Transverse colon (tissue), 4 donors: ENCODE measurements at regions not wholly inside any gene's neighbourhood (a gene's known extent, or its start where the extent isn't known, plus 50 kb on each side); places are given as distances from the start of the nearest gene placed in this dataset.

Experiments used
- CTCF ChIP-seq, 5 experiments: fragments of 200-600 bp in 3 of 5; fragments of 450-650 bp in 2 of 5; sonication (generic) in 3 of 5; IDR thresholded peaks; 1 replicate in 2 of 5; 2 replicates in 3 of 5; pipeline ENCODE4 v1.5.1; 2016 to 2017; ENCODE audit warnings: antibody characterized with exemption in 5 of 5, inconsistent platforms in 3 of 5, mild to moderate bottlenecking in 2 of 5, moderate library complexity in 1 of 5
- EP300 ChIP-seq: sonication (generic); formaldehyde crosslinking; IDR thresholded peaks from one replicate; pipeline ENCODE4 v1.6.1; 2017; ENCODE audit warnings: antibody characterized with exemption, low read depth
- POLR2A ChIP-seq: fragments of 450-650 bp; IDR thresholded peaks from one replicate; pipeline ENCODE4 v1.6.1; 2016; ENCODE audit warnings: antibody characterized with exemption, mild to moderate bottlenecking, moderate library complexity
- POLR2AphosphoS5 ChIP-seq, 3 donors: sonication (generic); formaldehyde crosslinking; IDR thresholded peaks; one replicate each; pipeline ENCODE4 v1.6.1; 2016; ENCODE audit warnings: antibody characterized with exemption in 3 of 3

- TF ChIP-seq POLR2A, result no peak
- no peak for TF ChIP-seq CTCF (IDR thresholded peaks at IDR 0.05)
- TF ChIP-seq EP300, result no peak
- TF ChIP-seq POLR2AphosphoS5 (IDR thresholded peaks at IDR 0.05), result no peak
Observed at GRCh38 chr13:99733346-99733745, 232.1 kb downstream of the TM9SF2 start.
